GM03348 (cell line): ENCODE measurements at regions not wholly inside any gene's neighbourhood (a gene's known extent, or its start where the extent isn't known, plus 50 kb on each side); places are given as distances from the start of the nearest gene placed in this dataset.

ENCODE experiments used
- DNase-seq: peaks from one replicate; pipeline ENCODE4 v3.0.0; 2012; ENCODE audit warnings: low spot score

DNA sequence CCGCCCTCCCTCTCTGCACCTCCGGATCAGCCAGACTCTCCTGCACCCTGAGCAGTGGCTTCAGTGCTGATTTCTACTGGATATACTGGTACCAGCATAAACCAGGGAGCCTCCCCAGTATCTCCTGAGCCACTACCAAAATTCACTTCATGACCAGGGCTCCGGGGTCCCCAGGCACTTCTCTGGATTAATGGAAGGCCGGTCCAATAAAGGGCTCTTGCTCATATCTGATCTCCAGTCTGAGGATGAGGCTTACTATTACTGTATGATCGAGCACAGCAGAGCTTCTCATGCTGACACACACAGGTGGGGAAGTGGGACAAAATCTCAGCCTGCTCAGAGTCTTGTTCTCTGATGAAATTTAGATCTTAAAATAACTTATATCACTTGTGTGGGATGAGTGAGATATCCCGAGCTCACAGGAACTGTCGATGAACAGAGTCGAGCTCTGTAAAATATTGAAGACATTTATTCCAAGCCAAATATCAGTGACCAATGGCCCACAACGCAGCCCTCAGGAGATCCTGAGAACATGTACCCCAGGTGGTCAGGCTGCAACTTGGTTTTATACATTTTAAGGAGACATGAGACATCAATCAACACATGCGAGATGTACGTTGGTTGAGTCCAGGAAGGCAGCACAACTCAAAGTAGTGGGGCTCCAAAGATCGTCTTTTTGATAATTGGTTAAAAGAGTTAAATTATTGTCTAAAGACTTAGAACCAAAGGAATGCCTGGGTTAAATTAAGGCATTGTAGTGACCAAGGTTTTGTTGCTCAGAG lies 93.0 kb upstream of the TOP3B start:
- DNase-seq: no peak

GRCh38 chr22:22074634-22075381 lies 92.2 kb upstream of the TOP3B start:
- no peak for DNase-seq

GRCh38 chr22:22073769-22074561 lies 91.4 kb upstream of the TOP3B start:
- DNase-seq: no peak

- no peak for DNase-seq
Measured at GRCh38 chr22:22072169-22072836, 89.7 kb upstream of the TOP3B start.

GRCh38 chr22:22071455-22071854 lies 88.9 kb upstream of the TOP3B start:
- no peak for DNase-seq

DNA sequence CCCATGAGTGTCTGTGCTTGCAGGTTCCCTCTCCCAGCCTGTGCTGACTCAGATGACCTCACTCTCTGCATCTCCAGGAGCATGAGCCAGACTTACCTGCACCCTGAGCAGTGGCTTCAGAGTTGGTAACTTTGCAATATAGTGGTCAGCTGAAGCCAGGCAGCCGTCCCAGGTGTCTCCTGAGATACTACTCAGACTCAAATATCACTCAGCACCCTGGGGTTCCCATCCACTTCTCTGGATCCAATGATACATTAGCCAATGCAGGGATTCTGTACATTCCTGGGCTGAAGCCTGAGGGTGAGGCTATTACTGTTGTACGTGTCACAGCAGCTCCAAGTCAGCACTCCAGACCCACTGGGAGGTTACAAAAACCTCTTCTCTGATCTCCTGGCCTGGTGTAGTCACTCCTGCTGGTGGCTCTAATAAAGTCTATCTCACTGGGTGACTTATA lies 87.8 kb upstream of the TOP3B start:
- DNase-seq: no peak

DNA sequence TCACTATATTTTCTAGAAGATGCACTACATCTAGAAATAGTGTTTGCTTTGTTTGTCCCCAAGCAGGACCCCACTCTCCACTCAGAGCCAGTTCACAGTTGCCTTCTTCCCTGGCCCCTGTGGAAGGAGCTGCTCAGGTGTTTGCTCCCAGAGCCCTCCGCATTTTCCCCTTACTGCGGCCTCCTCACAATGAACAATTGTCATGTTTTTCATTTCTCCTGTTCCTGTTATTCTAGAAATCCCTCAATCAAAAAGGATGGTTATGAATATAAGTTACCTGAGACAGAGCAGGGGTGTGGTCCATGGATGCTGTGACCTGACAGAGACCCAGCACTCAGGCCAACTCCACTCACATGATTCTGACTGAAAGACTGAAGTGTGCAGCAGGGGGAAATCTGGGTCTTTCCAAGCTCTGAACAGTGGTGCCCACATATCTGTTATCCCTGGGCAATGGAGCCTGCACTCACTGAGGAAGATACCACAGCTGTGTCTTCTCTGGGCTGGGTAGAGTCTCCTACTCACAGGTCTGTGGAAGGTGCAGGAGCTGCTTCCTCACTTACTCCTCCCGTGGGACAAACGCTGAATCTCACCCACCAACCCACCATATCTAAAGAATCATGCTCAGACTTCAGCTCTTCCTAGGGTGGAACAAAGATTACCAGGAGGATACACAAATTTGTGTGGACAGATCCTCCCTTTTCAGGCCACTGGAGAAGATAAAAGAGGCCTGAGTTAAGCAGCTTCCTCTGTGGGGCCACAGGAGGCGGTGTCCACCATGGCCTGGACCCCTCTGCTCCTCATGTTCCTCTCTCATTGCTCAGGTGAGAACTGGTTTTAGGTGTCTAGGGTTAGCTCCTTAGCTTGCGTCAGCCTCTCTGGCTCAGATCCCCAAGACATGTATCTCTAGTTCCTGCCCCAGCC lies 87.1 kb upstream of the TOP3B start:
- DNase-seq: no peak

DNA sequence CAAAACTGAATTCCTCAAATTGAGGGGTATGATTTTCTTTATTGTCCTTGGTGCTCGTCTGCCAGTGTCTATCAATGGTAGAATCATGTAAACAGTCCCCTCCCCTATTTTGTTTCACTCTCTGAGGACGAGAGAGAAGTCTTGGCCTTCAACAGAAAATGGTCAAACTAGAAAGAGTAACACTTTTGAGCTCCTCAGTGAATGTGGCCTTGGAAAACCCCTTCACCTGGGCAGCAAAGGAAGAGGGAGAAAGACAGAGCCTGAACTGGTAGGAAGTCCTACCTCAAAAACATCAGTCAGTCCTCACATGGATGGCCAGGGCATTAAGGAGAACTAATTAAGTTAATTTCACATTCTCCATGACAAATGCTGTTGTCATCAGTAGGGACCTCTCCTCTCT lies 86.1 kb upstream of the TOP3B start:
- no peak for DNase-seq

GRCh38 chr22:22068025-22068424 lies 85.4 kb upstream of the TOP3B start:
- DNase-seq: no peak

DNA sequence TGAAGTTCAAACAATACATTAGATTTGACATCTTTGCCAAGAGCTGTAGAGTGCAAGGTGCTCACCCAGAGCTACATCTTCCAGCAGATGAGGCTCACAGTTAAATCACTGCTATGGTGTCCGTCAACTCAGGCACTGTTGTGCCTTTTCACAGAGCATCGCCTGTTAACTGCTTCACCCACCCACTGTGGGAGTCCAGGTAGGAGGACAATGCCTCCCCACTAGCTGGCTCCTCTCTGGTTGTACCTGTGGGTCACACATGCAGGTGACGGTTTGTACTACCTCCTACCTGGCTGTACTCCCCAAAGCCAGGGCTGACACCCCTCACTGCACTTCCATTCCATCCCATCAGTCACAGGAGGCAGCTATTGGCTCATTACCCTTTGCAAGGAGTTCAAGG lies 84.6 kb upstream of the TOP3B start:
- no peak for DNase-seq

- DNase-seq: no peak
Measured at GRCh38 chr22:22064580-22064979, 82.0 kb upstream of the TOP3B start.

- DNase-seq: no peak
Measured at GRCh38 chr22:22062306-22062793, 79.8 kb upstream of the TOP3B start.

GRCh38 chr22:22061085-22062077 lies 78.8 kb upstream of the TOP3B start:
- peak; percentile 24 for DNase-seq

- DNase-seq: peak; percentile 40
Measured at GRCh38 chr22:22060200-22061084, 77.9 kb upstream of the TOP3B start.

GRCh38 chr22:22059291-22060002 lies 76.9 kb upstream of the TOP3B start:
- no peak for DNase-seq

- DNase-seq: no peak
Measured at GRCh38 chr22:22058633-22059290, 76.2 kb upstream of the TOP3B start.
